ENCODE measurements at regions not wholly inside any gene's neighbourhood (a gene's known extent, or its start where the extent isn't known, plus 50 kb on each side); places are given as distances from the start of the nearest gene placed in this dataset.
A peak's percentile ranks its signal among the peaks of the same experiment; 100 is the strongest.

DNA sequence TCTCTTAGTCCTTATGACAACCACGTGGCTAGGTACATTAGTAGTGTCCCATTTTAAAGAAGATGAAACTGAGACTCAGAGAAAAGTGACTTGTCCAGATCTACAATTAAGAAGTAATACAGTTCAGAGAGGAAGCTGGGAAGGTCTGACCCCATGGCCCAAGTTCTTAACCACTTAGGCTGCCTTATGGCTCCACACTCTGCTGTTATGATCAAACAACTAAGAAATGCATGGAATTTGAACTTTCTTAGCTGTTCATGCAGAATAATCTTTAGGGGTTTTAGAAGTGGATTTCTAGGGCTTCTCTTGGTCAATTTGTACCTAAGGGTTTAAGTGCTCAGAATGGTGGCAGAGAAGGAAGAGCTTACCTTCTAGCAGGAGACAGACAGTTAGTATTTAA, 128.0 kb upstream of the MSX2 start:
- H3K4me3 Mint-ChIP-seq: no peak overlapping the region
- no peaks in the 10 kb centered on the region for H3K36me3 Mint-ChIP-seq
- H3K27ac Mint-ChIP-seq: peak overlapping the region; percentile 30
- H3K4me1 Mint-ChIP-seq (ENCODE audit: unreplicated experiment): peaks cover 25% of the 10 kb centered on the region
- no peak for DNase-seq (ENCODE audit: extremely low spot score, unreplicated experiment)
- H3K27me3 Mint-ChIP-seq: peaks cover 6% of the 10 kb centered on the region
- H3K9me3 Mint-ChIP-seq: peaks cover 13% of the 10 kb centered on the region
- TF ChIP-seq, protein P1, sequence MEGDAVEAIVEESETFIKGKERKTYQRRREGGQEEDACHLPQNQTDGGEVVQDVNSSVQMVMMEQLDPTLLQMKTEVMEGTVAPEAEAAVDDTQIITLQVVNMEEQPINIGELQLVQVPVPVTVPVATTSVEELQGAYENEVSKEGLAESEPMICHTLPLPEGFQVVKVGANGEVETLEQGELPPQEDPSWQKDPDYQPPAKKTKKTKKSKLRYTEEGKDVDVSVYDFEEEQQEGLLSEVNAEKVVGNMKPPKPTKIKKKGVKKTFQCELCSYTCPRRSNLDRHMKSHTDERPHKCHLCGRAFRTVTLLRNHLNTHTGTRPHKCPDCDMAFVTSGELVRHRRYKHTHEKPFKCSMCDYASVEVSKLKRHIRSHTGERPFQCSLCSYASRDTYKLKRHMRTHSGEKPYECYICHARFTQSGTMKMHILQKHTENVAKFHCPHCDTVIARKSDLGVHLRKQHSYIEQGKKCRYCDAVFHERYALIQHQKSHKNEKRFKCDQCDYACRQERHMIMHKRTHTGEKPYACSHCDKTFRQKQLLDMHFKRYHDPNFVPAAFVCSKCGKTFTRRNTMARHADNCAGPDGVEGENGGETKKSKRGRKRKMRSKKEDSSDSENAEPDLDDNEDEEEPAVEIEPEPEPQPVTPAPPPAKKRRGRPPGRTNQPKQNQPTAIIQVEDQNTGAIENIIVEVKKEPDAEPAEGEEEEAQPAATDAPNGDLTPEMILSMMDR (conservative IDR thresholded peaks at IDR 0.05): no peak

DNA sequence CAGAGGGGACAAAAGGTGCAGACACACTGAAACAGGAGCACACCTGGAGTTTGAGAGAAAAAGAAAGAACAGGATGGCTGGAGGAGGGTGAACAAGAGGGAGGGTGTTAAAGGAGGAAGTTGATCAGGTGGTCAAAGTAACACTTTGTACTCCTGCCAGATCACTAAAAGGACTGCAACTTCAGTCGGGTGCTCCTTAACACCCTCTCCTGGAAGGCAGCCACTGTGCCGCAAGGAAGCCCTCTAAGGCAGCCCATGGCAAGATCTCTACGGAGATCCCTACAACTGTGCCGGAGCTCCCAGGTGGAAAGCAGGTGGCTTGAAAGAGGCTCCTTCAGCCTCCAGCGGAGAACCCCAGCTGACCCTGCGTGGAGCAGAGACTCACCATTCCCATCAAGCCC, 124.4 kb upstream of the MSX2 start:
- TF ChIP-seq, protein P1 (conservative IDR thresholded peaks at IDR 0.05): no peak
- Mint-ChIP-seq H3K27ac (peak overlapping the region; percentile 7), H3K4me3 (no peak overlapping the region), H3K27me3 (peaks cover 6% of the 10 kb centered on the region), H3K36me3 (no peaks in the 10 kb centered on the region), H3K4me1 (ENCODE audit: unreplicated experiment) (peaks cover 21% of the 10 kb centered on the region), H3K9me3 (peaks cover 6% of the 10 kb centered on the region)
- DNase-seq (ENCODE audit: extremely low spot score, unreplicated experiment): no peak

DNA sequence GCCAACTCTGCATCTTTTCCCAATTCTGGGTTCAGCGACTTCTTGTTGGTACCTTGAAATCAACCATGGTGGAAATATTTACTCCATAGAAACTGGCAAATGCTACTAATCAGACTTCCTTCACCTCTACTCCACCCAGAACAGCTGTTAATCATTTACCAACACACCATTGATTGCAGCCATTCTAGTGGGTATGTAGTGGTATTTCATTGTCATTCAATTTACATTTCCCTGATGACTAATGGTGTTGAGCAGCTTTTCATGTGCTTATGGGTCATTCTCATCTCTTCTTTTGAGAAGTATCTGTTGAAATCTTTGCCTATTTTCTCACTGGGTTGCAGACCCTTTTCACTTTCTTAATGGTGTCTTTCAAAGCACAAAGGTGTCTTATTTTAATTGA, 122.4 kb upstream of the MSX2 start:
- no peak overlapping the region for H3K4me3 Mint-ChIP-seq
- H3K36me3 Mint-ChIP-seq: no peaks in the 10 kb centered on the region
- H3K27ac Mint-ChIP-seq: no peak overlapping the region
- peaks cover 22% of the 10 kb centered on the region for H3K4me1 Mint-ChIP-seq (ENCODE audit: unreplicated experiment)
- H3K27me3 Mint-ChIP-seq: peaks cover 6% of the 10 kb centered on the region
- DNase-seq (ENCODE audit: extremely low spot score, unreplicated experiment): no peak
- no peaks in the 10 kb centered on the region for H3K9me3 Mint-ChIP-seq
- TF ChIP-seq, protein P1 (conservative IDR thresholded peaks at IDR 0.05): no peak

DNA sequence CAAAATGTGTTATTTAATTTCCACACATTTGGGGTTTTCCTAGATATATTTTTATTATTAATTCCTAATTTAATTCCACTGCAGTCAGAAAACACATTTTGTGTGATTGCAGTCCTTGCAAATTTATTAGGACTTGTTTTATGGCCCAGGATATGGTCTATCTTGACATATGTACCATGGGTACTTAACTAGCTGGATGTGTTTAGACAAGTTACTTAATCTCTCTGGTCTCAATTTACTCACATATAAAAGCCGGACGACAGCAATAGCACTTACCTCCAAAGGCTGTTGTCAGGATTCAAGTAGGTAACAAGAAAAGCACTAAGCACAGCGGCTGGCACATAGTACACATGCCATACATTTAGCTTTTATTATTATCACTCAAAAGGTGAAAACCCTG, 118.2 kb upstream of the MSX2 start:
- Mint-ChIP-seq H3K4me1 (ENCODE audit: unreplicated experiment) (peaks cover 13% of the 10 kb centered on the region), H3K36me3 (no peaks in the 10 kb centered on the region), H3K4me3 (no peak overlapping the region), H3K27ac (no peak overlapping the region), H3K27me3 (no peaks in the 10 kb centered on the region), H3K9me3 (no peaks in the 10 kb centered on the region)
- TF ChIP-seq, protein P1 (conservative IDR thresholded peaks at IDR 0.05): no peak
- no peak for DNase-seq (ENCODE audit: extremely low spot score, unreplicated experiment)

DNA sequence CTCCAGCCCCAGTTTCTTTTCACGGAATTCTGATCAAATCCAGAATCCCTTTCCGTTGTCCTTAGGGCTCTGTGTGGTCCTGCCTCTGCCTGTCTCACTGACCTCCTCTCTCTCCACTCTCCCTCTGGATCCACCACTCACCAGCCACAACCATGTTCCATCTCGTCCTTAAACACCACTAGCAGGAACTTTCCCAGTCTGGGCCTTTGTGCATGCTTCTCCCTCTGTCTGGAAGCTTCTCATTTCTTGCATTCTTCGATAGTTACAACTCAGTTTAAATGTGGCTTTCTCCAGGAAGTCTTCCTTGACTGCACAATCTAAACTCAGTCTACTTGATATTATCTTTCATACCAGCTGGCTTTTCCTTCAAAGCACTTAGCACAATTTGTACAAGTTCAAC, 117.7 kb upstream of the MSX2 start:
- no peak overlapping the region for H3K27ac Mint-ChIP-seq
- TF ChIP-seq, protein P1 (conservative IDR thresholded peaks at IDR 0.05): no peak
- H3K4me1 Mint-ChIP-seq (ENCODE audit: unreplicated experiment): peaks cover 13% of the 10 kb centered on the region

DNA sequence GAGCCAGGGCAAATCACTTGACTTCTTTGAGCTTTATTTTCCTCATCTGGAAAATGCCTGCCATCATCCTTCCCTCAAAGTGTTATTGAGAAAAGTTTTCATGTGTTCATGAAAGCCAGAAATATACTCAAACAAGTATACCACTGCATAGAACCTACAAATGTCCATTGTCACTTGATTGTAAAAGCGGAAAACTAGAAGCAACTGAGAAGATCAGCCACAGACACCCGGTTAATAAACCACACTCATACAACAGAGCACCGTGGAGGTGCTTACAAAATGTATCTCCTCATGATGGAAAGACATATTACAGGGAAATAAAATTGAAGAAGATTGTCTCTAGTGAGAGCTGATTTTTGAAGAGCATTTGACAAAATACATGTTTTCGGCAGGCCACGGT, 117.2 kb upstream of the MSX2 start:
- no peaks in the 10 kb centered on the region for H3K27me3 Mint-ChIP-seq
- H3K9me3 Mint-ChIP-seq: no peaks in the 10 kb centered on the region
- TF ChIP-seq, protein P1 (conservative IDR thresholded peaks at IDR 0.05): no peak
- peaks cover 13% of the 10 kb centered on the region for H3K4me1 Mint-ChIP-seq (ENCODE audit: unreplicated experiment)
- no peaks in the 10 kb centered on the region for H3K36me3 Mint-ChIP-seq
- DNase-seq (ENCODE audit: extremely low spot score, unreplicated experiment): no peak
- peak overlapping the region; percentile 20 for H3K27ac Mint-ChIP-seq
- no peak overlapping the region for H3K4me3 Mint-ChIP-seq

More for the DNA sequence above, 117.7 kb upstream of the MSX2 start:
- Mint-ChIP-seq H3K9me3 (no peaks in the 10 kb centered on the region), H3K4me3 (no peak overlapping the region), H3K27me3 (no peaks in the 10 kb centered on the region), H3K36me3 (no peaks in the 10 kb centered on the region)
- no peak for DNase-seq (ENCODE audit: extremely low spot score, unreplicated experiment)
